ENCODE measurements at regions not wholly inside any gene's neighbourhood (a gene's known extent, or its start where the extent isn't known, plus 50 kb on each side); places are given as distances from the start of the nearest gene placed in this dataset.

DNA sequence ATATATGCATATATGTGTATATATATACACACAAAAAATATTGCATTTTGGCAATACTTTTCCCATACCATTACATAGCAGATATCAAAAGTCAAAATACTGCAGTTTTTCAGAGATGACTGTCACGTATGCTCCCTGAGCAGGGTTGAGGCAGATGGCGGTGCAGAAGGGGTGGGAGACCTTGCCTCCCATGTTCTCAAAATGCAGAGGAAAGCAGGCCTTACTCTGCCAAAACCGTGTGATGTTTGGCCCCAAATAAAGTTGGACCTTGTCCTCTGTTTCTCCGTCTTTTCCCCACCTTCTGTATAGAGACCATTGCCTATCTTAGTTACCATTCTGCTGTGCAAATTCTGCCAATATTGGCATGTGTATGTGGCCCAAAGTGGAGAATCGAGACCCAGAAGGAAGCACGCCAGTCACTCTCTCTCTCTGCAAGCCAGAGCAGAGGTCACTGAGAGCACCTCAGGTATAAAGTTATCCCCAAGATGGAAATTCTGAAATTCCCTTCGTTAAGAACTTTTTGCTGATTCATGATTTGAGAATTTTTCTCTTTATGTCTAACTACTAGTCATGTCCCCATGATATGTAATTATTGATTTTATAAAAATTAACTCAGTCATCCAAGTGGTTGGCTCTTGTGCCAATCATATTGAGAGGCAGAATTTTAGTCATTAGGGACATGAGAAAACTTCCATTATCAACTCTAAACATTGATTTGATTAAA lies 898.8 kb downstream of the EPHA4 start:
- Histone ChIP-seq H3K4me3 (no peak overlapping the region), H3K9me3 (no peaks in the 10 kb centered on the region), H3K4me1 (no peaks in the 10 kb centered on the region), H3K27ac (no peak overlapping the region), H3K27me3 (replicated peaks in 1 of 7) (no peaks in the 10 kb centered on the region), H3K36me3 (no peaks in the 10 kb centered on the region)
- intact Hi-C loops (cut with DNase I; ENCODE audit: low total_unique reads) = no loop called here
- DNase-seq = no peak
- WGBS, 5 donors = 86 to 92% (median 88%) methylated on average over 7 of the region's 7 CpGs
- TF ChIP-seq POLR2AphosphoS5 (IDR thresholded peaks at IDR 0.05) = no peak
- TF ChIP-seq, protein P1, sequence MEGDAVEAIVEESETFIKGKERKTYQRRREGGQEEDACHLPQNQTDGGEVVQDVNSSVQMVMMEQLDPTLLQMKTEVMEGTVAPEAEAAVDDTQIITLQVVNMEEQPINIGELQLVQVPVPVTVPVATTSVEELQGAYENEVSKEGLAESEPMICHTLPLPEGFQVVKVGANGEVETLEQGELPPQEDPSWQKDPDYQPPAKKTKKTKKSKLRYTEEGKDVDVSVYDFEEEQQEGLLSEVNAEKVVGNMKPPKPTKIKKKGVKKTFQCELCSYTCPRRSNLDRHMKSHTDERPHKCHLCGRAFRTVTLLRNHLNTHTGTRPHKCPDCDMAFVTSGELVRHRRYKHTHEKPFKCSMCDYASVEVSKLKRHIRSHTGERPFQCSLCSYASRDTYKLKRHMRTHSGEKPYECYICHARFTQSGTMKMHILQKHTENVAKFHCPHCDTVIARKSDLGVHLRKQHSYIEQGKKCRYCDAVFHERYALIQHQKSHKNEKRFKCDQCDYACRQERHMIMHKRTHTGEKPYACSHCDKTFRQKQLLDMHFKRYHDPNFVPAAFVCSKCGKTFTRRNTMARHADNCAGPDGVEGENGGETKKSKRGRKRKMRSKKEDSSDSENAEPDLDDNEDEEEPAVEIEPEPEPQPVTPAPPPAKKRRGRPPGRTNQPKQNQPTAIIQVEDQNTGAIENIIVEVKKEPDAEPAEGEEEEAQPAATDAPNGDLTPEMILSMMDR (IDR thresholded peaks at IDR 0.05 in 8 of 11, conservative IDR thresholded peaks at IDR 0.05 in 3 of 11) = no peak
- no peak for TF ChIP-seq POLR2A (IDR thresholded peaks at IDR 0.05)

DNA sequence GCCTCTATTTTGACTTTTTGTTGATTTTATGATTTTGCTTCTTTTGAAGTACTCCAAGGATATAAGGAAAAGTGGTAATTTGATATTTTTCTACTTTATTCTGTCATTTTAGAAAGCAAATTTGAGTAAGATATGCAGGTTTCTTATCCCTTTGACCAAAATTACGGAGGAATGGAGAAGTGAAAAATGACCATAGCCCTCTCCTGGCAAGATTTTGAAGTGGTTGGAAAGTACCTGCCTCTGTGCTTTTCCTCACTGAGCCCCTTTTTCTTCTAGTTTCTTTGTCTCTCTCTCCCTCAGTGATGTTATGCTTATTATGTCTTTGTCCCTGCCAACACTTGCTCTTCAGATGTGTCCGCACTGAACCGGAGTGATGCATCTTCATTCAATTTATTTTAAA lies 898.1 kb downstream of the EPHA4 start:
- H3K4me3 ChIP-seq = no peak overlapping the region
- H3K27ac ChIP-seq = no peak overlapping the region
- intact Hi-C loops (cut with DNase I; ENCODE audit: low total_unique reads) = no loop called here
- 79 to 89% (median 81%) methylated on average over 3 of the region's 3 CpGs for WGBS, 5 donors
- H3K27me3 ChIP-seq (replicated peaks in 1 of 7) = no peaks in the 10 kb centered on the region
- H3K4me1 ChIP-seq = no peaks in the 10 kb centered on the region
- no peak for DNase-seq
- TF ChIP-seq POLR2AphosphoS5 (IDR thresholded peaks at IDR 0.05) (no peak), POLR2A (IDR thresholded peaks at IDR 0.05) (no peak)
- TF ChIP-seq, protein P1 (IDR thresholded peaks at IDR 0.05 in 8 of 11, conservative IDR thresholded peaks at IDR 0.05 in 3 of 11) = no peak
- H3K9me3 ChIP-seq = no peaks in the 10 kb centered on the region
- no peaks in the 10 kb centered on the region for H3K36me3 ChIP-seq

DNA sequence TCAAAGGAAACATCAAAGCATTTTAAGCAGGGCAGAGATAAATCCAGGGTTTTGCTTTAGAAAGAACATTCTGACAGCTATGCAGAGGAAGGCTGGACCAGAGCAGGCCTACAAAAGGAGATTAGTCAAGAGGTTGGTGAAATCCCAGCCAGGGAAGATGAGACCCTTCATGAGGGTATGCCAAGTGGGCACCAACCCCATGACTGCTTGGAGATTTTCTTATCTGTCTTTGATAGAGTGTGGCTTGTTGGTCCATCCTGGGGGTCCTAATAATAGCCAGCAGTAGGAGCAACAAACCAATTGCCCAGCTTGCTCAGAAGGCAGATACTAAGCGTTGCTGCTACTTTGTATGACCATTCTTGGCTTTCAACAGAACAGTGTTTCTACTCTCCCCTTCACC lies 895.4 kb downstream of the EPHA4 start:
- Histone ChIP-seq H3K36me3 (no peaks in the 10 kb centered on the region), H3K4me1 (no peaks in the 10 kb centered on the region), H3K4me3 (no peak overlapping the region), H3K27me3 (replicated peaks in 1 of 7) (no peaks in the 10 kb centered on the region), H3K9me3 (no peaks in the 10 kb centered on the region), H3K27ac (no peak overlapping the region)
- WGBS, 5 donors = 81 to 100% (median 87%) methylated on average over 1 of the region's 1 CpG
- TF ChIP-seq POLR2AphosphoS5 (IDR thresholded peaks at IDR 0.05) = no peak
- TF ChIP-seq POLR2A (IDR thresholded peaks at IDR 0.05) = no peak
- DNase-seq = no peak
- intact Hi-C loops (cut with DNase I; ENCODE audit: low total_unique reads) = no loop called here

DNA sequence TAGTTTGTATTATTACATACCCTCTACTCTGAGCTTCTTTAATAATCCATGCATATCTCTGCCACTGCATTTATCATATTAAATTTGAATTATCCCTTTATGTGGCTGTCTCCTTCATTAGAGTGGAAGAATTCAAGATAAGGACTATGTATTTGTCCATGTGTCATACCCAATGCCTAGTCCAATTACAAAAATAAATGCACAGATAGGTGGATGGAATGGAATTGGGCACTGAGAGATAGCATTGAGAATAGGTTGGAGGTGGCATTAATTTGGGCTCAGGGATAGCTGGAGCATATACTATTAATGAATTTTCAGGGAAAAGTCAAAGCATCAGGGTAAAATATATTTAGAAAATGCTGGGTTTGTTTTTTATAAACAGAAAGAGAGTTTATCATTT lies 893.2 kb downstream of the EPHA4 start:
- Histone ChIP-seq H3K36me3 (no peaks in the 10 kb centered on the region), H3K27ac (no peak overlapping the region), H3K4me1 (no peaks in the 10 kb centered on the region), H3K4me3 (no peak overlapping the region), H3K27me3 (replicated peaks in 1 of 7) (peaks cover 0 to 4% (median 0%) of the 10 kb centered on the region in 7 donors), H3K9me3 (no peaks in the 10 kb centered on the region)
- intact Hi-C loops (cut with DNase I; ENCODE audit: low total_unique reads) = no loop called here
- no peak for DNase-seq
- TF ChIP-seq POLR2A (IDR thresholded peaks at IDR 0.05) (no peak), POLR2AphosphoS5 (IDR thresholded peaks at IDR 0.05) (no peak)
- TF ChIP-seq, protein P1 (IDR thresholded peaks at IDR 0.05 in 8 of 11, conservative IDR thresholded peaks at IDR 0.05 in 3 of 11) = no peak
